ENCODE measurements at regions not wholly inside any gene's neighbourhood (a gene's known extent, or its start where the extent isn't known, plus 50 kb on each side); places are given as distances from the start of the nearest gene placed in this dataset.

DNA sequence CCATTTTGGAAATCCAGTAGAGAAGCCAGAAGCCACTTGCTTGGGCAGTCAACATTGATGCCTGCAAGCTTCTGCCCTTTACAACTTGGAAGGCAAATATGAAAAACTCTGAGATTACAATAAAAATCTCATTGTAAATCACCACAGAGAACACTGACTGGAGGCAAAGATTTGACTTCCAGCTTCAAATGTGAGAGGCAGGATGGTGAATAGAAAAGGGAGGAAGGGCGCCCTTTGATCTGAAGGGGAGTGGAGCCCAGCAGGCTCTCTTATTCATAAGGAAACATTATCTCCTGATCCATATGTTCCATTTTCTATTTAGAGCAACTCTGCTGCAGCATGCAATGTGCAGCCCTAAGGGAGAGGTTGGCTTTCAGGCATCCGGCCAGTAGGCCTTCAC lies 348.3 kb downstream of the AJAP1 start:
- H3K27ac Mint-ChIP-seq = no peak overlapping the region
- no peak overlapping the region for H3K4me3 Mint-ChIP-seq
- no peaks in the 10 kb centered on the region for H3K4me1 Mint-ChIP-seq
- H3K27me3 Mint-ChIP-seq = peaks cover 3% of the 10 kb centered on the region
- no peaks in the 10 kb centered on the region for H3K36me3 Mint-ChIP-seq
- peaks cover 10% of the 10 kb centered on the region for H3K9me3 Mint-ChIP-seq

DNA sequence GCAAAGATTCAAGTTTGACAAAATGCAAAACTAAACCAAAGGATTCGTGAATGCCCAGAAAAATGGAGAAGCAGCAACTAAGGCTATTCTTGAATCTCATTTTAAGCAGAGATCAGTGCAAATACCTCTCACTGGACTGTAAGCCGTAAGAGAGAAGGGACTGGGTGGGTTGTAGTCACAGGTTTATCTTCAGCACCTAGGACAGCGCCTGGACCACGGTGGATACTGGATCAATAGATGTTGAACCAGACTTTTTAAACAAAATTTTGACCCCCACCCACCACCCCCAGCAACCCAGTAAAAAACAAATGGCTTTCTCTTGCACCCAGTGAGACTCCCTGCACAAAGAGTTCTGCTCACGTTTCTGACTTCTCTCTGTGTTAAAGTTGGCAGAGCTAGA lies 347.1 kb downstream of the AJAP1 start:
- H3K27me3 Mint-ChIP-seq = peaks cover 5% of the 10 kb centered on the region
- no peak overlapping the region for H3K27ac Mint-ChIP-seq
- H3K36me3 Mint-ChIP-seq = no peaks in the 10 kb centered on the region
- H3K4me3 Mint-ChIP-seq = no peak overlapping the region
- no peaks in the 10 kb centered on the region for H3K4me1 Mint-ChIP-seq
- H3K9me3 Mint-ChIP-seq = peaks cover 10% of the 10 kb centered on the region

DNA sequence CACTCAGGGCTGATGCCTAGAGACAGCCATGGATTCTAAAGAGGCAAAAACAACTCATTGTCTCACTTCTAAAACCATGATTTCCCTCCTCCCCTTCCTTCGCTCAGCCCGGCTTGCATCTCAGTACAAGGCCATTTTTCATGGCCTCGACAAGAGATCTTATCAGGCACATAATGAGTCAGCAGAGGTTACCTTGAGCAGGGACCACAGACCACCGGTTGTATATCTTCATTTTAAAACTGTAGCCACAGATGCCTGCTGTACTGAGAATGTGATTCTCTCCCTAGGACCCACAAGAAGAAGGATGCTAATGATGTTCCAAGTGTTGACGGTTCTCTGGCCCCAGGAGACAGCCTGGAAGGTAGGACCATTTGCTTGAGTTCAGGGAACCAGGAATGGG lies 331.9 kb downstream of the AJAP1 start:
- Mint-ChIP-seq H3K4me3 (no peak overlapping the region), H3K27me3 (no peaks in the 10 kb centered on the region), H3K4me1 (no peaks in the 10 kb centered on the region), H3K36me3 (no peaks in the 10 kb centered on the region), H3K9me3 (no peaks in the 10 kb centered on the region), H3K27ac (no peak overlapping the region)

DNA sequence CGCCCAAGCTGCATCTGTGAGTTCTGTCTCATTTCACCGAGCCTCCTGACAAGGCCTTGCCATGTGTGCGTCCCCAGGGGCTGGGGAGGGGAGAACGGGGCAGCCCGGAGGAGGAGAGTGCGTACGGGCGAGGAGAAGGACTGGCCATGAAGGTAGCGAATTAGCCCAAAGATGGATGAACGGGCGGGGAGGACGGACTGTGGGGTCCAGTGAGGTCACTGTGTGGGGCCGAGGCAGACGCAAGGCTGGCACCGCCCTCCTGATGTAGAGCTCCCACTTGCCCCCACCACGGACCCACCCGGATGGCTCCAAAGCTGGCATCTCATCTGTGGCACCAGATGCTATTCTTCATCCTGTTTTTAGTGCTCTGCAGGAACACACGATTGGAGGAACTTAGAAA lies 330.4 kb downstream of the AJAP1 start:
- H3K9me3 Mint-ChIP-seq = no peaks in the 10 kb centered on the region
- no peak overlapping the region for H3K4me3 Mint-ChIP-seq
- H3K27ac Mint-ChIP-seq = no peak overlapping the region
- no peaks in the 10 kb centered on the region for H3K36me3 Mint-ChIP-seq
- H3K4me1 Mint-ChIP-seq = peaks cover 4% of the 10 kb centered on the region
- peaks cover 4% of the 10 kb centered on the region for H3K27me3 Mint-ChIP-seq

DNA sequence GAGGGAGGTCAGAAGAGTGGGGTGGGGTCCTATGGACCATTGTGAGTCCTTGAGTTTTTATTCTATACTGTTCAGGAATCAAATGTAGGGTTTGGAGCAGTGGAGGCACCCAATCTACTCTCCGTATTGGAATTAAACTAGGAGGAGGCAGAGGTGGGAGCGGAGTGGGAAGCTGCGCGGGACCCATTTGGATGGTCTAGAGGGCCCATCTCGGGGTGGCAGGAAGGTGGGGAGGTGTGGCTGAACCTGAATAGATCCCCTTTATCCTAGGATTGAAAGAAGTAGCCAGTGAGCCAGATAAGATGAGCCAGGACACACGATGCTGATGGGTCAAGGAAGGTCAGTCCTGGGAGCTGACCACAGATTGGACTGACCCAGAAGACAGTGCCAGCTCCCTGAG lies 325.8 kb downstream of the AJAP1 start:
- no peaks in the 10 kb centered on the region for H3K36me3 Mint-ChIP-seq
- H3K27ac Mint-ChIP-seq = no peak overlapping the region
- no peak overlapping the region for H3K4me3 Mint-ChIP-seq

DNA sequence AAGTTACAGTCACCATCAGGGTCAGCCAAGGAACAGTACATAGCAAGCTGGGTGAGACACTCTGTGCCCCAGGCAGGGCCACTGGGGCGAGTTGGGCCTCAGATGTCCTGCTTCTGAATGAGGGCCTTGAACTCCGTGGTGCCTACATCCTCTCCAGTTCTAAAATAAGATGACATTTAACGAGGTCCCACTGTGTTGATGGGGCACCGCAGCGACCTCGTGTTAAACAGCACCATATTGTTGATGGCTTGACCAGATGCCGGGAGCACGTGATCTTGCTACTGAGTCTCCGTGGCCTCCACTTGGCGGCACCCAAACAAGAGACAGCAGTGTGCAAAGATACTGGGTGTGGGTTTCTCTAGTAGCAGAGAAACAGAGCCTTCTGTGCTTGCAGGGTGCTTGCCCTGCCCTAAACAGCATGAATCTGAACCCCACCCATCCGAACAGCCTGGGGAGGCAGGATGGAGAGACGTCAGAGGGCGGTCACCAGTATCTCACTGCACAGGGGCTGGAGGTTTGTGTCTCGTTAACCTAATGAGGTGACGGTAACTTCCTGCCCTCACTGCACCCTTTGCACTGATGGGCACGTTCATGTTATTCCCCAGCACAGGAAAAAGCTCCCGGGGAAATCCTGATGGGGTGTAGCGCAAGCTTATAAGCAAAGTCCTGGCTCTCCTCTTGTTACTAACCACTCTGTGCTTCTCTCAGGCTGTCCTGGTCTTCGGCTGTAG lies 324.4 kb downstream of the AJAP1 start:
- Mint-ChIP-seq H3K4me3 (no peak overlapping the region), H3K36me3 (no peaks in the 10 kb centered on the region), H3K9me3 (no peaks in the 10 kb centered on the region), H3K4me1 (peaks cover 4% of the 10 kb centered on the region), H3K27ac (no peak overlapping the region), H3K27me3 (peaks cover 8% of the 10 kb centered on the region)

More for the DNA sequence above, 325.8 kb downstream of the AJAP1 start:
- Mint-ChIP-seq H3K4me1 (peaks cover 4% of the 10 kb centered on the region), H3K27me3 (peaks cover 8% of the 10 kb centered on the region), H3K9me3 (no peaks in the 10 kb centered on the region)

DNA sequence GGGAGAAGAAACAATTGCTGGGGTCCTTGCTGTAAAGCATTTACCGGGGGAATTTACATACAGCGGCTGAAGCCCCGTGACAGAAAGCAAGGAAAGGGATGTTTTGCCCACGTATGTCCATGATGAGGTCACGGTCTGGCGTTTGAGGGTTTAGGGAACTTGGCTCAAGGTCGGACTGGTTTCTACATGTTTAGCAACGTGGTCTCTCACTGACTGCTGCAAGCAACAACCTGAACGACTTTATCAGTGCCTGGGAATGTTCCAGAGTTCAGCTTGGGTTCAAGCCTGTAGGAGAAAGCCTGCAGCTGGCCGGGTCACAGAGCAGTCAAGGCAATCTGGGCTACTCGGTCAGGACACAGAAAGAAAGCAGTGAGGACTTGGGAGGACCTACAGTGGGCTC lies 323.3 kb downstream of the AJAP1 start:
- H3K4me3 Mint-ChIP-seq = no peak overlapping the region
- peaks cover 8% of the 10 kb centered on the region for H3K27me3 Mint-ChIP-seq
- H3K9me3 Mint-ChIP-seq = no peaks in the 10 kb centered on the region
- no peak overlapping the region for H3K27ac Mint-ChIP-seq
- H3K36me3 Mint-ChIP-seq = no peaks in the 10 kb centered on the region
- H3K4me1 Mint-ChIP-seq = peaks cover 4% of the 10 kb centered on the region

DNA sequence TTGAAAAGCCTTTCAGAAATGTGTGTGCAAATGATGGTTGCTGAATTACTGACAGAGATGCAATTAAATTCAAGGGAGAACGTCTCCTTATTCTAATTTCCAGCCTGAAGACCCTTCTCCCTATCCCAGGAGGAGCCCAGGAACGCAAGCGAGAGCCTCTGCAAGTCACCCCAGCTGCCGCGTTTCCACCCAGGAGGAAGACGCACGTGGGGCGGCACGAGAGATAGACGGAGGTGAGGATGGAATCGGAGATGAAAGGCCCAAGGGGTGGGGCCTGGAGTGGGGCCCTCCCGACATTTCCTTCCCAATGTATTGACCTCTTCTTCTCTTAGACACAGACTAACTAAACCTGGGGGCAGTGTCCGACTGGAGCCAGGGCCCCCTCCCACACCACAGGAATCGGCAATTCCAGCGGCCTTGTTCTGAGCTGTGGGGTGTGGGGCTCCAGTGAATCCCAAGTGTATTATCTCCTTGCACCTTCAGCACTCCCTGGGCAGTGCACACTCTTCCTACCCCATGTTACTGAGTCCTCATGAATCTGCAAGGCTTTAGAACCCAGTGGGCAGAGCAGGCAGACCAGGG lies 322.5 kb downstream of the AJAP1 start:
- peaks cover 4% of the 10 kb centered on the region for H3K4me1 Mint-ChIP-seq
- no peak overlapping the region for H3K4me3 Mint-ChIP-seq
- peaks cover 8% of the 10 kb centered on the region for H3K27me3 Mint-ChIP-seq
- no peak overlapping the region for H3K27ac Mint-ChIP-seq
- no peaks in the 10 kb centered on the region for H3K9me3 Mint-ChIP-seq
- H3K36me3 Mint-ChIP-seq = no peaks in the 10 kb centered on the region

DNA sequence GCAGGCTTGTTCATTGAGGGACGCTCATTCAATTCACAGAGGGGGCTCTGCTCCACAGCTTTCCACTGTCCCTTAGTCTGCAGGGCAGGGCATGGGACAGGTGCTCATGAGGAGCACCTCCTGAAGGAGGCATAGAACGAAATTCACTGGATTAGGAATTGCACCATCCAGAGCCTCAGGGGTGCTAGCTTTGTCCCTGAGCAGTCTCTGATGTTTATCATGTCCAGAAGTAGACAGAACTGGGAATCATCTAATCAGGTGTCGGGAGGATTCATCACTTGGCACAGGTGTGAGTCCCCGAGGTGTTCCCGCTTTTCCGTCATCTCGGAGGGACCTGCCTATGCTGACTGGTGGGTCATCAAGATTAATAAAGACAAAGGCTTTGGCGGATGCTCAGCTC lies 321.4 kb downstream of the AJAP1 start:
- no peaks in the 10 kb centered on the region for H3K9me3 Mint-ChIP-seq
- H3K27ac Mint-ChIP-seq = no peak overlapping the region
- no peaks in the 10 kb centered on the region for H3K36me3 Mint-ChIP-seq
- H3K27me3 Mint-ChIP-seq = peaks cover 8% of the 10 kb centered on the region
- H3K4me1 Mint-ChIP-seq = peaks cover 3% of the 10 kb centered on the region
- H3K4me3 Mint-ChIP-seq = no peak overlapping the region

DNA sequence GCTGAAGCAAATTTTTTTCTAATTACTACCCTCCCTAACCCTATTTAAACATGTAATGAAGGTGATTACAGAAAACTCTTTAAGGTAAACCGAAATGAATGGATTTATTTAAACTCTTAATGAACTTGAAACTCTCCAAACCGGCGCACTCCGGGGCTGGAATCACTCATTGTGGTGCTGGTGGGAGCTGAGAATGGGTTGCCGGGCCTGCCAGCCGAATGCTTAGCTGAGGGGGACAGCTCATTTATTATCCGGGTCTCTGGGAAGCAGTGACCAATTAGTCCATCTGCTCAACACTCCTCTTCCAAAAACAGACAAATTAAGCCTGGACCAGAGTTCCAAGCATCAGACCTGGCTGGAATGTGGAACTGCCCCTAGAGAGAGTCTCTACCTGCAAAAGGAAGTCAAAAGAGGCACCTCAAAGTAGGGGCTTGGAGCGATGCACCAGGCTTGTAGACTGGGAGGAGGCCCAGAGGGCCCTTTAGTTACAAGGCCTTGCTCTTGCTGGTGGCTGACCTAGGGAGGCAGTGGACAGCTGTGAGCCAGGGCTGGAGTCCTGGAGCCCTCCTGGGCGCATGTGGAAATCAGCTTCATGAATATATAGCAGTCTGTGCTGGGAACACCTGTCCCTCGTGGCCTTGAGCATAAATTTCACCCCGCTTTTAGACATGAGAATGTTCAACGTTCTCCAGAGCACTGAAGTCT lies 320.7 kb downstream of the AJAP1 start:
- no peaks in the 10 kb centered on the region for H3K9me3 Mint-ChIP-seq
- no peak overlapping the region for H3K4me3 Mint-ChIP-seq
- no peaks in the 10 kb centered on the region for H3K36me3 Mint-ChIP-seq
- H3K27me3 Mint-ChIP-seq = peaks cover 7% of the 10 kb centered on the region
- H3K4me1 Mint-ChIP-seq = no peaks in the 10 kb centered on the region
- no peak overlapping the region for H3K27ac Mint-ChIP-seq

DNA sequence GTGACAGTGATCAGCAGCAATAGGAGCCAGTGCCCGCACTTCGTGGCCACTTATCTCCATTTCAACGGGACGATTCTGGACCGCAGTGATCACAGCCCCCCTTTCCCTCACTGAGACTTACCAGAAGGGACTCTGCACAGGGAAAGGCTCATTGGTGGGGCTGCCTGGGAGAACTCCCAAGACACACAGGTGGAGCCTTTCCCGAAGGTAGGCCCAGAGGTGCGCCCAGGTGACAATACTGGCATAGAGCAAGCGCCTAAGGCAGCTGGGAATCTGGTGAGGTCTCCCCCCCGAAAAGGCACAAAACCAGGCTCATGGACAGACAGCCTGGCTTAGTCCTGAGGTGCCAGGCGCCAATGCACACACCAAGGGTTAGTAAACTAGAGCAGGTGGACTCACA lies 318.9 kb downstream of the AJAP1 start:
- Mint-ChIP-seq H3K4me1 (no peaks in the 10 kb centered on the region), H3K27ac (no peak overlapping the region), H3K27me3 (peaks cover 2% of the 10 kb centered on the region), H3K9me3 (no peaks in the 10 kb centered on the region), H3K36me3 (no peaks in the 10 kb centered on the region), H3K4me3 (no peak overlapping the region)

DNA sequence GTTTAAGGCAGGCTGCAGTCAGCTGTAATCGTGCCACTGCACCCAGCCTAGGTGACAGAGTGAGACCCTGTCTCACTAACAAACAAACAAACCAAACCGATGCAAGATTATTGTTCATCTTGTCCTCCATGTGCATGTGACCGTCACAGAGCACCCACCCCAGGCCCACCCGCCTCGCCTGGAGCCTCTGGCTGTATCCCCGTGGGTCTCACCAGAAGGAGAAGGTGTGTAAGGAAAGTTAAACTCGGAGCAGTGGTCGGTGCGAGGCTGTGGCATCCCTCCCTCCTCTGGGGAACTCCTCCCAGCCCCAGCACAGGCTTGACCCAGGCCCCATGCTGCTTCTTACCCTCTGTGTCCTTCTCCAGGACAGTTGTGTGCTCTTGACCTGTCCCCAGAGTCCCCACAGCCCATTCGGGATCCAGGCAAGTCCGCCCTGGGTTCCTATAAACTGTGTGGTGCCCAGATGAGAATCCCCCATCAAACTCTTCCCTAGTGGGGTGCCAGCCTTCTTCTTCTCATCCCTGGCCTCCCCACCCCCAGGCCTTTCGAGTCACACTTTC lies 318.4 kb downstream of the AJAP1 start:
- Mint-ChIP-seq H3K27ac (no peak overlapping the region), H3K4me3 (no peak overlapping the region), H3K4me1 (no peaks in the 10 kb centered on the region), H3K36me3 (no peaks in the 10 kb centered on the region), H3K9me3 (no peaks in the 10 kb centered on the region), H3K27me3 (peaks cover 2% of the 10 kb centered on the region)

DNA sequence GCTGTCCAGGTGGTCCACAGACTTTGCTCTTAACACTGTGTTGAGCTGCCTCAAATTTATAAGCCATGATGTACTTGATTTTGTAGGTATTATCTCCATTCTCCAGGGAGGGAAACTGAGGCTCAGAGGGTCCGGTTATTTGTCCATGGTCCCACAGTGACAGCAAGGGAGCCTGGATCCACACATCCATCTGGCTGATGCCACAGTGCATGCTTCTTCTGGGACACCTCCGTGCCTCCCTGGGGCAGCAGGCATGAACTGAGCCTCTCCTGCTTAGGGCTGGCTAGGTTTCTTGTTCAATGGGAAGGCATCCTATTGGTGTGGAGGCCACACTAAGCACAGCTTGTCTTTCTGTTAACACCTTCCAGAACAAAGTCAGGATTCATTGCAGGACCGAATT lies 317.3 kb downstream of the AJAP1 start:
- Mint-ChIP-seq H3K27me3 (peaks cover 2% of the 10 kb centered on the region), H3K4me3 (no peak overlapping the region), H3K36me3 (no peaks in the 10 kb centered on the region), H3K9me3 (no peaks in the 10 kb centered on the region), H3K27ac (no peak overlapping the region), H3K4me1 (no peaks in the 10 kb centered on the region)

DNA sequence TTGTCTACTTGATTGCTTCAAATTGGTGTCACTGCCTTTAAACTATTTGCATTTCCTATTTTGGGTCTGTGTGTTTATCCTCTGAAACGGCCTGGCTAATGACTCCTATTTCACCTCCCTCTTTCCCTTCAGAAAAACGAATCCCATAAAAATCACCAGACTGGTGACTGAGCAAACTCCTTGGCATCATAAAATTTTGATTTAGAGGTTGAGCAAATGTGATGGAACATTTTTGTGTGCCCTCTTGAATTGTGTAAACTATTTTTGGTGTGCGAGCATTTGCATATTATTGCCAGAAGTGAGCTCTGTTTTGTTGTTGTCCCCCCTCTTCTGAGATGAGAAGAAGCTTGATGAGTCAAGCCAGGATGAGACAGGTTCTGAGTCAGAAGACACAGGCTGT lies 316.1 kb downstream of the AJAP1 start:
- Mint-ChIP-seq H3K4me1 (no peaks in the 10 kb centered on the region), H3K27me3 (peaks cover 2% of the 10 kb centered on the region), H3K36me3 (no peaks in the 10 kb centered on the region), H3K27ac (no peak overlapping the region), H3K4me3 (no peak overlapping the region), H3K9me3 (no peaks in the 10 kb centered on the region)

DNA sequence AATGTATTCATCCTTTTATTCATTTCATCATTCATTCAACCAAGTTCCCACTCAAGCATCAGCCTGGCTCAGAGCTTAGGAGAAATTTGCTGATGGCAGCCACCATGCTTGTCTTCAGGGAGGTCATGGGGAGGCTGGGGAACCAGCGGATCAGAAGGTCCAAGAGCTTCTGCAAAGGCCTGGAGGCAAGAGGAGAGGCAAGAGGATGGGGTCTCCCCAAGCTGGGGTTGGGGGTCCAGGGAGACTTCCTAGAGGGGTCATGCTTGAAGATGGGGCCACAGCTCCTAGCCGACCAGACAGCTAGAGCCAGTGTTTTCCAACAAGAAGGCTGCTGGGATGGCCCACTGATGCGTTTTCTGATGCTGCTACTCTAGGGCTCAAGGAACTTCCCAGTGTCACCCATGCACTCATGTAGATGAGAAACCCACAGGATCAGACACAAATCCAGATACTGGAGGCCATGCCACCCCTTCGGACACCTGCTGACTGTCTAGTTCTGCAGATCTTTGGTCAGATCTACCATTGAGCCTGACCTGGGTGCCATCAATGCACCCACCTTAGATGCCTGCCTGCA lies 315.2 kb downstream of the AJAP1 start:
- no peaks in the 10 kb centered on the region for H3K36me3 Mint-ChIP-seq
- no peak overlapping the region for H3K4me3 Mint-ChIP-seq
- peaks cover 2% of the 10 kb centered on the region for H3K27me3 Mint-ChIP-seq
- no peak overlapping the region for H3K27ac Mint-ChIP-seq
- H3K4me1 Mint-ChIP-seq = no peaks in the 10 kb centered on the region
- H3K9me3 Mint-ChIP-seq = no peaks in the 10 kb centered on the region

Data from activated naive CD4-positive, alpha-beta T cell treated with anti-CD3 and anti-CD28 coated beads, Interleukin-2, amount 50 U/mL, for 24 hours (primary cell).